ENCODE measurements at regions not wholly inside any gene's neighbourhood (a gene's known extent, or its start where the extent isn't known, plus 50 kb on each side); places are given as distances from the start of the nearest gene placed in this dataset.
"Not testable (repeated sequence)": the region's sequence is repeated elsewhere in the genome, so short reads cannot be mapped to it uniquely, and the experiment has no call there.

GRCh38 chr1:120271561-120272221, 95.4 kb upstream of the SEC22B start:
- H3K36me3 ChIP-seq; intact Hi-C loops (cut with DNase I; ENCODE audit: low total_unique reads); H3K9me3 ChIP-seq; H3K27me3 ChIP-seq; H3K4me1 ChIP-seq; H3K4me3 ChIP-seq; H3K27ac ChIP-seq; DNase-seq (ENCODE audit: low spot score in 2 of 2): not testable (repeated sequence)

GRCh38 chr1:120267894-120268551, 91.7 kb upstream of the SEC22B start:
- H3K4me1 ChIP-seq; intact Hi-C loops (cut with DNase I; ENCODE audit: low total_unique reads); H3K9me3 ChIP-seq; H3K27ac ChIP-seq; H3K27me3 ChIP-seq; DNase-seq (ENCODE audit: low spot score in 2 of 2); H3K36me3 ChIP-seq; H3K4me3 ChIP-seq: not testable (repeated sequence)

- H3K27ac ChIP-seq; H3K27me3 ChIP-seq; intact Hi-C loops (cut with DNase I; ENCODE audit: low total_unique reads); H3K36me3 ChIP-seq; H3K4me3 ChIP-seq; DNase-seq (ENCODE audit: low spot score in 2 of 2); H3K9me3 ChIP-seq; H3K4me1 ChIP-seq: not testable (repeated sequence)
Observed at GRCh38 chr1:120264564-120264963, 88.2 kb upstream of the SEC22B start.

GRCh38 chr1:120262791-120263751, 86.8 kb upstream of the SEC22B start:
- H3K27me3 ChIP-seq; H3K4me3 ChIP-seq; DNase-seq (ENCODE audit: low spot score in 2 of 2); H3K4me1 ChIP-seq; intact Hi-C loops (cut with DNase I; ENCODE audit: low total_unique reads); H3K27ac ChIP-seq; H3K36me3 ChIP-seq; H3K9me3 ChIP-seq: not testable (repeated sequence)

- H3K4me1 ChIP-seq; H3K9me3 ChIP-seq; H3K4me3 ChIP-seq; H3K27ac ChIP-seq; DNase-seq (ENCODE audit: low spot score in 2 of 2); intact Hi-C loops (cut with DNase I; ENCODE audit: low total_unique reads); H3K36me3 ChIP-seq; H3K27me3 ChIP-seq: not testable (repeated sequence)
Observed at GRCh38 chr1:120257778-120258105, 81.4 kb upstream of the SEC22B start.

- intact Hi-C loops (cut with DNase I; ENCODE audit: low total_unique reads); H3K36me3 ChIP-seq; H3K27me3 ChIP-seq; H3K4me1 ChIP-seq; H3K4me3 ChIP-seq; DNase-seq (ENCODE audit: low spot score in 2 of 2); H3K9me3 ChIP-seq; H3K27ac ChIP-seq: not testable (repeated sequence)
Observed at GRCh38 chr1:120257064-120257777, 80.9 kb upstream of the SEC22B start.

GRCh38 chr1:120250756-120251155, 74.4 kb upstream of the SEC22B start:
- H3K4me1 ChIP-seq; DNase-seq (ENCODE audit: low spot score in 2 of 2); H3K36me3 ChIP-seq; H3K27ac ChIP-seq; H3K9me3 ChIP-seq; H3K4me3 ChIP-seq; intact Hi-C loops (cut with DNase I; ENCODE audit: low total_unique reads); H3K27me3 ChIP-seq: not testable (repeated sequence)

GRCh38 chr1:120248726-120249427, 72.6 kb upstream of the SEC22B start:
- H3K27ac ChIP-seq; intact Hi-C loops (cut with DNase I; ENCODE audit: low total_unique reads); H3K4me1 ChIP-seq; DNase-seq (ENCODE audit: low spot score in 2 of 2); H3K36me3 ChIP-seq; H3K4me3 ChIP-seq; H3K9me3 ChIP-seq; H3K27me3 ChIP-seq: not testable (repeated sequence)

GRCh38 chr1:120248203-120248602, 71.9 kb upstream of the SEC22B start:
- intact Hi-C loops (cut with DNase I; ENCODE audit: low total_unique reads); H3K27me3 ChIP-seq; H3K36me3 ChIP-seq; H3K4me1 ChIP-seq; H3K4me3 ChIP-seq; H3K9me3 ChIP-seq; DNase-seq (ENCODE audit: low spot score in 2 of 2); H3K27ac ChIP-seq: not testable (repeated sequence)

GRCh38 chr1:120243867-120244266, 67.5 kb upstream of the SEC22B start:
- H3K4me1 ChIP-seq; H3K4me3 ChIP-seq; intact Hi-C loops (cut with DNase I; ENCODE audit: low total_unique reads); H3K36me3 ChIP-seq; H3K9me3 ChIP-seq; H3K27me3 ChIP-seq; H3K27ac ChIP-seq; DNase-seq (ENCODE audit: low spot score in 2 of 2): not testable (repeated sequence)

GRCh38 chr1:120242582-120242981, 66.3 kb upstream of the SEC22B start:
- intact Hi-C loops (cut with DNase I; ENCODE audit: low total_unique reads); H3K27me3 ChIP-seq; H3K4me1 ChIP-seq; DNase-seq (ENCODE audit: low spot score in 2 of 2); H3K4me3 ChIP-seq; H3K9me3 ChIP-seq; H3K36me3 ChIP-seq; H3K27ac ChIP-seq: not testable (repeated sequence)

- H3K27me3 ChIP-seq; DNase-seq (ENCODE audit: low spot score in 2 of 2); H3K9me3 ChIP-seq; H3K4me1 ChIP-seq; intact Hi-C loops (cut with DNase I; ENCODE audit: low total_unique reads); H3K4me3 ChIP-seq; H3K27ac ChIP-seq; H3K36me3 ChIP-seq: not testable (repeated sequence)
Observed at GRCh38 chr1:120241868-120242267, 65.5 kb upstream of the SEC22B start.

All from breast epithelium (tissue), 4 donors.